ENCODE measurements at regions not wholly inside any gene's neighbourhood (a gene's known extent, or its start where the extent isn't known, plus 50 kb on each side); places are given as distances from the start of the nearest gene placed in this dataset.

DNA sequence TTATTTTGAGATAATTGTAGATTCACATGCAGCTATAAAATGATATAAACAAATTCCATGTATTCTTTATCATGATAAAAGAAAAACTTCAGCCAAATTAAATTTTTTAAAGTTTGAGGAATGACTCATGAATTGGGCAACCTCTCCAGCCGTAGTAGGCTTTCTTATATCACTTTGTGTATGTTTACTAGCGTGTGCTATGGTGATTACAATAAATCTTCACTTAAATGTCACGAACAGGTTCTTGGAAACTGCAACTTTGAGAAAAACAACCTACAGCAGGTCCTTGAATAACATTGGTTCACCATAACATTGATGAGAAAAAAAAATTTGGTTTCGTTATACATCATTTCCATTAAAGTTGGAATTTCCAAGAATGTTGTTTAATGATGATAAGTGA lies 730.9 kb upstream of the TYRP1 start:
- H3K4ac ChIP-seq (ENCODE audit: low read depth, low read length), result no peak overlapping the region
- no peaks in the 10 kb centered on the region for H4K20me1 ChIP-seq (ENCODE audit: insufficient read depth, low read length)
- H3K9me1 ChIP-seq (ENCODE audit: insufficient read depth, low read length), result no peaks in the 10 kb centered on the region
- no peak overlapping the region for H3K27ac ChIP-seq (ENCODE audit: insufficient read depth, low read length)
- in situ Hi-C loops (cut with MboI; ENCODE audit: low sequenced_read_pairs), result no loop called here
- no peak overlapping the region for H3K9ac ChIP-seq (ENCODE audit: low read depth, low read length)
- no peak overlapping the region for H2AFZ ChIP-seq (replicated peaks; ENCODE audit: low read length, poor library complexity)
- no peak overlapping the region for H2BK5ac ChIP-seq (ENCODE audit: low read depth, low read length, poor library complexity, severe bottlenecking)
- peaks cover 11% of the 10 kb centered on the region for H3K9me3 ChIP-seq (ENCODE audit: control insufficient read depth, insufficient read depth, low read length)
- H2BK15ac ChIP-seq (ENCODE audit: low read depth, low read length), result no peak overlapping the region
- intact Hi-C loops (cut with micrococcal nuclease), result no loop called here
- H2AK5ac ChIP-seq (ENCODE audit: low read depth, low read length), result no peak overlapping the region
- no CpG with 5 or more reads among the region's 4 CpGs for WGBS, 2 experiments (ENCODE audit: extremely low coverage in 2 of 2, insufficient read length in 1 of 2)
- no peak overlapping the region for H4K5ac ChIP-seq (ENCODE audit: low read depth, low read length)
- no TSS peak for BruUV-seq (replicated peaks)
- H2BK20ac ChIP-seq (ENCODE audit: low read depth, low read length), result no peak overlapping the region
- no peak overlapping the region for H2BK120ac ChIP-seq (ENCODE audit: low read depth, low read length)
- no peak overlapping the region for H4K91ac ChIP-seq (ENCODE audit: insufficient read depth, low read depth, low read length)
- TF ChIP-seq MAFK (IDR thresholded peaks at IDR 0.05; ENCODE audit: low read depth, low read length), result no peak
- no peak for TF ChIP-seq NFE2L2 (IDR thresholded peaks at IDR 0.05; ENCODE audit: low read depth, low read length)
- no peak for TF ChIP-seq ELK1 (IDR thresholded peaks at IDR 0.05; ENCODE audit: borderline replicate concordance, low read depth, low read length)
- TF ChIP-seq, protein P1, sequence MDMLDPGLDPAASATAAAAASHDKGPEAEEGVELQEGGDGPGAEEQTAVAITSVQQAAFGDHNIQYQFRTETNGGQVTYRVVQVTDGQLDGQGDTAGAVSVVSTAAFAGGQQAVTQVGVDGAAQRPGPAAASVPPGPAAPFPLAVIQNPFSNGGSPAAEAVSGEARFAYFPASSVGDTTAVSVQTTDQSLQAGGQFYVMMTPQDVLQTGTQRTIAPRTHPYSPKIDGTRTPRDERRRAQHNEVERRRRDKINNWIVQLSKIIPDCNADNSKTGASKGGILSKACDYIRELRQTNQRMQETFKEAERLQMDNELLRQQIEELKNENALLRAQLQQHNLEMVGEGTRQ (IDR thresholded peaks at IDR 0.05; ENCODE audit: low read depth, low read length), result no peak
- no peak for TF ChIP-seq RFX5 (IDR thresholded peaks at IDR 0.05; ENCODE audit: low read depth, low read length)
- TF ChIP-seq RCOR1 (IDR thresholded peaks at IDR 0.05; ENCODE audit: insufficient replicate concordance, low read length), result no peak
- TF ChIP-seq POLR2A (IDR thresholded peaks at IDR 0.05; ENCODE audit: low read depth, low read length), result no peak
- no peak for TF ChIP-seq BHLHE40 (IDR thresholded peaks at IDR 0.05; ENCODE audit: low read depth, low read length)
- TF ChIP-seq RAD21 (IDR thresholded peaks at IDR 0.05; ENCODE audit: low read length), result no peak
- TF ChIP-seq SMC3 (IDR thresholded peaks at IDR 0.05; ENCODE audit: low read depth, low read length), result no peak
- TF ChIP-seq CHD1 (IDR thresholded peaks at IDR 0.05; ENCODE audit: low read depth, low read length), result no peak
- TF ChIP-seq MXI1 (IDR thresholded peaks at IDR 0.05; ENCODE audit: borderline replicate concordance, low read depth, low read length), result no peak
- TF ChIP-seq MAZ (IDR thresholded peaks at IDR 0.05; ENCODE audit: borderline replicate concordance, low read depth, low read length), result no peak
- no peak for TF ChIP-seq CTCF (conservative IDR thresholded peaks at IDR 0.05; ENCODE audit: low read depth, low read length)
- no peak for TF ChIP-seq CEBPB (IDR thresholded peaks at IDR 0.05; ENCODE audit: low read depth, low read length)
- no peak for TF ChIP-seq FOS (IDR thresholded peaks at IDR 0.05; ENCODE audit: low read depth, low read length)
- H3K4me1 ChIP-seq (ENCODE audit: control insufficient read depth, insufficient read depth, low read length), result no peaks in the 10 kb centered on the region
- H3K56ac ChIP-seq (ENCODE audit: extremely low read depth, insufficient read depth, low read length), result no peak overlapping the region
- H3K18ac ChIP-seq (ENCODE audit: low read depth, low read length), result no peak overlapping the region
- no peak overlapping the region for H3K14ac ChIP-seq (replicated peaks; ENCODE audit: low read depth, low read length)
- ChIA-PET POLR2A (ENCODE audit: unreplicated experiment) (no interaction called here), CTCF (no interaction called here)
- no peak overlapping the region for H3K4me2 ChIP-seq (ENCODE audit: low read depth, low read length)
- H3K23ac ChIP-seq (ENCODE audit: low read depth, low read length), result no peak overlapping the region
- H3K36me3 ChIP-seq (ENCODE audit: control insufficient read depth, insufficient read depth, low read length), result no peaks in the 10 kb centered on the region
- ATAC-seq (ENCODE audit: low read depth) (no peak), DNase-seq (no peak)
- no peak overlapping the region for H2AK9ac ChIP-seq (replicated peaks; ENCODE audit: low read depth, low read length, poor library complexity)
- H3K4me3 ChIP-seq (ENCODE audit: insufficient read depth, low read depth, low read length), result no peak overlapping the region
- H3K27me3 ChIP-seq (ENCODE audit: control insufficient read depth, insufficient read depth, low read length), result no peaks in the 10 kb centered on the region
- no peak overlapping the region for H4K8ac ChIP-seq (ENCODE audit: low read depth in 2 of 2, low read length in 2 of 2)
- dilution Hi-C loops (cut with HindIII; ENCODE audit: low sequenced_read_pairs, unreplicated experiment), result no loop called here
- no peaks in the 10 kb centered on the region for H3K79me1 ChIP-seq (ENCODE audit: low read depth in 1 of 2, low read length in 2 of 2)

Measured in IMR-90 (cell line).